H9 (cell line): ENCODE measurements at regions not wholly inside any gene's neighbourhood (a gene's known extent, or its start where the extent isn't known, plus 50 kb on each side); places are given as distances from the start of the nearest gene placed in this dataset.
A peak's percentile ranks its signal among the peaks of the same experiment; 100 is the strongest.

Experiments used
- DNase-seq: peaks from one replicate; pipeline ENCODE4 v3.0.0-alpha.2; 2017
- H2AFZ ChIP-seq: one replicate; pipeline ENCODE4 v1.6.1; 2013; ENCODE audit warnings: mild to moderate bottlenecking, low read length, control low read depth, moderate library complexity
- H2AK5ac ChIP-seq: 2 replicates; pipeline ENCODE4 v1.6.1; 2013; ENCODE audit warnings: low read length, control low read depth, mixed read lengths; ENCODE audit not compliant: insufficient read length
- H2BK120ac ChIP-seq: one replicate; pipeline ENCODE4 v1.6.1; 2013; ENCODE audit warnings: low read depth, mild to moderate bottlenecking, low read length, control low read depth, inconsistent platforms; ENCODE audit not compliant: poor library complexity, severe bottlenecking
- H2BK12ac ChIP-seq: 2 replicates; pipeline ENCODE4 v1.6.1; 2013; ENCODE audit warnings: low read length, control low read depth, mixed read lengths, low read depth; ENCODE audit not compliant: insufficient read length
- H2BK15ac ChIP-seq: 2 replicates; pipeline ENCODE4 v1.6.1; 2013; ENCODE audit warnings: low read depth, low read length, control low read depth
- H2BK20ac ChIP-seq: one replicate; pipeline ENCODE4 v1.6.1; 2013; ENCODE audit warnings: low read depth, mild to moderate bottlenecking, low read length, control low read depth, inconsistent platforms; ENCODE audit not compliant: poor library complexity, severe bottlenecking
- H2BK5ac ChIP-seq: 2 replicates; pipeline ENCODE4 v1.6.1; 2013; ENCODE audit warnings: low read length, control low read depth, mixed read lengths; ENCODE audit not compliant: insufficient read length
- H3K14ac ChIP-seq: 2 replicates; pipeline ENCODE4 v1.6.1; 2013; ENCODE audit warnings: low read length, control low read depth; ENCODE audit not compliant: insufficient read depth
- H3K18ac ChIP-seq: 2 replicates; pipeline ENCODE4 v1.6.1; 2013; ENCODE audit warnings: low read depth, mild to moderate bottlenecking, mixed read lengths, low read length, control low read depth; ENCODE audit not compliant: insufficient read length
- H3K23ac ChIP-seq: 2 replicates; pipeline ENCODE4 v1.6.1; 2013; ENCODE audit warnings: low read length, control low read depth, mixed read lengths, low read depth; ENCODE audit not compliant: insufficient read length
- H3K23me2 ChIP-seq: 2 replicates; pipeline ENCODE4 v1.6.1; 2013; ENCODE audit warnings: low read depth, mild to moderate bottlenecking, mixed read lengths, low read length, control low read depth; ENCODE audit not compliant: insufficient read length, poor library complexity, severe bottlenecking
- H3K27ac ChIP-seq: 2 replicates; pipeline ENCODE4 v1.5.1; 2013; ENCODE audit warnings: low read length, control low read depth, mixed read lengths, low read depth; ENCODE audit not compliant: insufficient read length
- H3K27me3 ChIP-seq: 2 replicates; pipeline ENCODE4 v1.6.1; 2013; ENCODE audit warnings: low read length, control low read depth, inconsistent platforms; ENCODE audit not compliant: insufficient read depth
- H3K4ac ChIP-seq: 2 replicates; pipeline ENCODE4 v1.6.1; 2013; ENCODE audit warnings: low read depth, mild to moderate bottlenecking, control low read depth, inconsistent platforms, low read length, moderate library complexity
- H3K4me1 ChIP-seq: 2 replicates; pipeline ENCODE4 v1.6.1; 2013; ENCODE audit warnings: low read length, control low read depth, inconsistent platforms; ENCODE audit not compliant: insufficient read depth
- H3K4me2 ChIP-seq: 2 replicates; pipeline ENCODE4 v1.6.1; 2013; ENCODE audit warnings: low read length, control low read depth, mixed read lengths; ENCODE audit not compliant: insufficient read length, insufficient read depth
- H3K56ac ChIP-seq: 2 replicates; pipeline ENCODE4 v1.6.1; 2013; ENCODE audit warnings: low read depth, mild to moderate bottlenecking, mixed read lengths, low read length, control low read depth; ENCODE audit not compliant: insufficient read length
- H3K79me1 ChIP-seq: 2 replicates; pipeline ENCODE4 v1.6.1; 2013; ENCODE audit warnings: low read depth, mild to moderate bottlenecking, moderate library complexity, low read length, control low read depth, inconsistent platforms; ENCODE audit not compliant: insufficient read depth, poor library complexity, severe bottlenecking
- H3K79me2 ChIP-seq: 2 replicates; pipeline ENCODE4 v1.6.1; 2013; ENCODE audit warnings: low read length, control low read depth, inconsistent platforms; ENCODE audit not compliant: insufficient read depth
- H3K9ac ChIP-seq: 2 replicates; pipeline ENCODE4 v1.6.1; 2013; ENCODE audit warnings: low read length, control low read depth, mixed read lengths; ENCODE audit not compliant: insufficient read length; ENCODE audit errors: extremely low read depth
- H3K9me3 ChIP-seq: one replicate; pipeline ENCODE4 v1.6.1; 2013; ENCODE audit warnings: low read depth, low read length, inconsistent platforms; ENCODE audit not compliant: control insufficient read depth
- H3T11ph ChIP-seq: one replicate; pipeline ENCODE4 v1.6.1; 2013; ENCODE audit warnings: mild to moderate bottlenecking, low read length, control low read depth, inconsistent platforms
- H4K20me1 ChIP-seq: one replicate; pipeline ENCODE4 v1.6.1; 2013; ENCODE audit not compliant: control insufficient read depth, insufficient read length, insufficient read depth
- H4K5ac ChIP-seq: 2 replicates; pipeline ENCODE4 v1.6.1; 2013; ENCODE audit warnings: low read depth, mild to moderate bottlenecking, mixed read lengths, low read length, control low read depth; ENCODE audit not compliant: insufficient read length
- H4K8ac ChIP-seq: replicated peaks from 2 replicates; pipeline ENCODE4 v1.6.1; 2013; ENCODE audit warnings: low read length, control low read depth, mixed read lengths, low read depth; ENCODE audit not compliant: insufficient read length
- H4K91ac ChIP-seq: 2 replicates; pipeline ENCODE4 v1.6.1; 2013; ENCODE audit warnings: low read depth, mild to moderate bottlenecking, moderate library complexity, mixed read lengths, low read length, control low read depth; ENCODE audit not compliant: insufficient read length
- H3K27ac Mint-ChIP-seq, 3 experiments: 2 replicates in 2 of 3; 3 replicates in 1 of 3; pipeline ENCODE4 v1.8.0; 2020 to 2021; ENCODE audit warnings: mixed read lengths in 3 of 3, mild to moderate bottlenecking in 1 of 3, moderate library complexity in 1 of 3
- H3K27me3 Mint-ChIP-seq: 2 replicates; pipeline ENCODE4 v1.8.0; 2021; ENCODE audit warnings: low read depth, mild to moderate bottlenecking, moderate library complexity, mixed read lengths
- H3K36me3 Mint-ChIP-seq, 3 experiments: 2 replicates in 2 of 3; 3 replicates in 1 of 3; pipeline ENCODE4 v1.8.0; 2020 to 2021; ENCODE audit warnings: low read depth in 3 of 3, mixed read lengths in 3 of 3; ENCODE audit not compliant: insufficient read depth in 1 of 3
- H3K4me1 Mint-ChIP-seq, 2 experiments: 2 replicates each; pipeline ENCODE4 v1.8.0; 2020; ENCODE audit warnings: mixed read lengths in 2 of 2
- H3K4me3 Mint-ChIP-seq, 2 experiments: 2 replicates in 1 of 2; 3 replicates in 1 of 2; pipeline ENCODE4 v1.8.0; 2020 to 2021; ENCODE audit warnings: mild to moderate bottlenecking in 2 of 2, mixed read lengths in 2 of 2, moderate library complexity in 1 of 2
- H3K9me3 Mint-ChIP-seq, 2 experiments: 2 replicates in 1 of 2; 3 replicates in 1 of 2; pipeline ENCODE4 v1.8.0; 2020; ENCODE audit warnings: mild to moderate bottlenecking in 2 of 2, mixed read lengths in 2 of 2, moderate library complexity in 1 of 2
- WGBS: extraction: QIAGEN DNeasy Blood & Tissue Kit; methylation state at CpG from one replicate; pipeline ENCODE4 v1.1.7; 2013; ENCODE audit warnings: missing lambda C conversion rate, low lambda C conversion rate, mixed read lengths; ENCODE audit not compliant: insufficient read length; ENCODE audit errors: extremely low coverage; 5-methylcytosine and 5-hydroxymethylcytosine counted together
- TF ChIP-seq, protein P1 (sequence below): fragments of 200-600 bp; sonication (generic); conservative IDR thresholded peaks from 3 replicates; pipeline ENCODE4 v1.8.0; 2021; ENCODE audit warnings: antibody characterized with exemption, mild to moderate bottlenecking

DNA sequence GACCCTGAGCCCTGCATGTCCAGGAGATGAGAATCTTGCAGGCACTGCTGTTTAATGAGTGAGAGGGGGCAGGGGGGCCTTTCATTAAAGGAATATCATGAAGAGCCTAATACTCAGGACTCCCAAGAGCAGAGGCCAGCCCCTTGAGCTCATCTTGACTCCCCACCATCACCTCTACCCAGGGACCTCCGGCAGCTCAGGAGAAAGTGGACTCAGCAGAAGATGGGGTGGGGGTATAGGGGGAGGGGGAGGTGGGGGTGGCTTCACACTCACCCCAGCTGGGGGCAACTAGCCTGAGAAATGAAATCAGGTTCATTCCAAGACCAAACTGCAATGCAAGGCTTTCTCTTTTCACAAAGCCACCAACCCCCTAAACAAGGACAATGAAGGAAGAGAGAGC is 575.6 kb upstream of the MKI67 start:
- H3K9me3 Mint-ChIP-seq: peaks cover 3 to 7% of the 10 kb centered on the region in 2 experiments; a peak in 1 of 5 replicates
- Histone ChIP-seq H4K20me1 (no peaks in the 10 kb centered on the region), H3K4me2 (no peak overlapping the region), H3K23ac (no peak overlapping the region), H3K4ac (no peak overlapping the region), H3K27ac (no peak overlapping the region), H3K27me3 (no peaks in the 10 kb centered on the region), H3K79me2 (no peaks in the 10 kb centered on the region), H3T11ph (no peak overlapping the region), H2BK120ac (no peak overlapping the region), H2BK12ac (no peak overlapping the region), H3K79me1 (no peaks in the 10 kb centered on the region), H2AFZ (no peak overlapping the region), H4K8ac (no peak overlapping the region), H4K5ac (no peak overlapping the region), H3K18ac (no peak overlapping the region), H3K56ac (no peak overlapping the region), H2BK15ac (no peak overlapping the region), H3K14ac (no peak overlapping the region), H2BK20ac (no peak overlapping the region), H3K4me1 (no peaks in the 10 kb centered on the region), H3K9me3 (no peaks in the 10 kb centered on the region), H4K91ac (no peak overlapping the region), H2AK5ac (no peak overlapping the region), H3K23me2 (no peaks in the 10 kb centered on the region), H3K9ac (no peak overlapping the region), H2BK5ac (no peak overlapping the region)
- H3K36me3 Mint-ChIP-seq: no peaks in the 10 kb centered on the region
- TF ChIP-seq, protein P1, sequence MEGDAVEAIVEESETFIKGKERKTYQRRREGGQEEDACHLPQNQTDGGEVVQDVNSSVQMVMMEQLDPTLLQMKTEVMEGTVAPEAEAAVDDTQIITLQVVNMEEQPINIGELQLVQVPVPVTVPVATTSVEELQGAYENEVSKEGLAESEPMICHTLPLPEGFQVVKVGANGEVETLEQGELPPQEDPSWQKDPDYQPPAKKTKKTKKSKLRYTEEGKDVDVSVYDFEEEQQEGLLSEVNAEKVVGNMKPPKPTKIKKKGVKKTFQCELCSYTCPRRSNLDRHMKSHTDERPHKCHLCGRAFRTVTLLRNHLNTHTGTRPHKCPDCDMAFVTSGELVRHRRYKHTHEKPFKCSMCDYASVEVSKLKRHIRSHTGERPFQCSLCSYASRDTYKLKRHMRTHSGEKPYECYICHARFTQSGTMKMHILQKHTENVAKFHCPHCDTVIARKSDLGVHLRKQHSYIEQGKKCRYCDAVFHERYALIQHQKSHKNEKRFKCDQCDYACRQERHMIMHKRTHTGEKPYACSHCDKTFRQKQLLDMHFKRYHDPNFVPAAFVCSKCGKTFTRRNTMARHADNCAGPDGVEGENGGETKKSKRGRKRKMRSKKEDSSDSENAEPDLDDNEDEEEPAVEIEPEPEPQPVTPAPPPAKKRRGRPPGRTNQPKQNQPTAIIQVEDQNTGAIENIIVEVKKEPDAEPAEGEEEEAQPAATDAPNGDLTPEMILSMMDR: no peak
- H3K4me3 Mint-ChIP-seq: no peak overlapping the region
- WGBS: no CpG with 5 or more reads among the region's 1 CpG
- peak overlapping the region in 1 of 3 experiments; percentile 57; a peak in 1 of 7 replicates for H3K27ac Mint-ChIP-seq
- peaks cover 6 to 11% of the 10 kb centered on the region in 2 experiments for H3K4me1 Mint-ChIP-seq
- H3K27me3 Mint-ChIP-seq: peaks cover 3% of the 10 kb centered on the region
- DNase-seq: no peak
